SK-N-SH (cell line): ENCODE measurements at regions not wholly inside any gene's neighbourhood (a gene's known extent, or its start where the extent isn't known, plus 50 kb on each side); places are given as distances from the start of the nearest gene placed in this dataset.
"Not testable (repeated sequence)": the region's sequence is repeated elsewhere in the genome, so short reads cannot be mapped to it uniquely, and the experiment has no call there.

ENCODE experiments used
- CTCF ChIP-seq: fragments of 200-600 bp; sonication (generic); IDR thresholded peaks from 2 replicates; pipeline ENCODE4 v1.6.1; 2017; ENCODE audit warnings: antibody characterized with exemption, mild to moderate bottlenecking, moderate library complexity
- EP300 ChIP-seq, 2 experiments: IDR thresholded peaks; 2 replicates each; pipeline versions ENCODE4 v1.4.0 to v1.6.1; 2012; ENCODE audit warnings: borderline replicate concordance in 1 of 2, low read depth in 1 of 2, low read length in 1 of 2
- MAX ChIP-seq: IDR thresholded peaks from 2 replicates; pipeline ENCODE4 v1.4.0; 2012; ENCODE audit warnings: low read depth
- MXI1 ChIP-seq: IDR thresholded peaks from 2 replicates; pipeline ENCODE4 v1.6.1; 2012; ENCODE audit warnings: mild to moderate bottlenecking, low read depth, low read length, improper control_type of control experiment
- RCOR1 ChIP-seq: fragments of 150-350 bp; IDR thresholded peaks from 2 replicates; pipeline ENCODE4 v1.6.1; 2017; ENCODE audit warnings: antibody characterized with exemption, low read length
- USF2 ChIP-seq: fragments of 150-350 bp; IDR thresholded peaks from 2 replicates; pipeline ENCODE4 v1.6.1; 2017; ENCODE audit warnings: antibody characterized with exemption, low read length, low read depth, borderline replicate concordance

- not testable (repeated sequence) for TF ChIP-seq CTCF; USF2; MXI1; RCOR1; EP300 (IDR thresholded peaks at IDR 0.05; ENCODE audit: borderline replicate concordance in 1 of 2, low read depth in 1 of 2, low read length in 1 of 2); MAX
Measured at GRCh38 chr22:16390046-16390445, 202.6 kb downstream of the CCT8L2 start.
